ENCODE measurements at regions not wholly inside any gene's neighbourhood (a gene's known extent, or its start where the extent isn't known, plus 50 kb on each side); places are given as distances from the start of the nearest gene placed in this dataset.

GRCh38 chr11:92682952-92683351 lies 286.5 kb upstream of the MTNR1B start:
- TF ChIP-seq, protein P1, sequence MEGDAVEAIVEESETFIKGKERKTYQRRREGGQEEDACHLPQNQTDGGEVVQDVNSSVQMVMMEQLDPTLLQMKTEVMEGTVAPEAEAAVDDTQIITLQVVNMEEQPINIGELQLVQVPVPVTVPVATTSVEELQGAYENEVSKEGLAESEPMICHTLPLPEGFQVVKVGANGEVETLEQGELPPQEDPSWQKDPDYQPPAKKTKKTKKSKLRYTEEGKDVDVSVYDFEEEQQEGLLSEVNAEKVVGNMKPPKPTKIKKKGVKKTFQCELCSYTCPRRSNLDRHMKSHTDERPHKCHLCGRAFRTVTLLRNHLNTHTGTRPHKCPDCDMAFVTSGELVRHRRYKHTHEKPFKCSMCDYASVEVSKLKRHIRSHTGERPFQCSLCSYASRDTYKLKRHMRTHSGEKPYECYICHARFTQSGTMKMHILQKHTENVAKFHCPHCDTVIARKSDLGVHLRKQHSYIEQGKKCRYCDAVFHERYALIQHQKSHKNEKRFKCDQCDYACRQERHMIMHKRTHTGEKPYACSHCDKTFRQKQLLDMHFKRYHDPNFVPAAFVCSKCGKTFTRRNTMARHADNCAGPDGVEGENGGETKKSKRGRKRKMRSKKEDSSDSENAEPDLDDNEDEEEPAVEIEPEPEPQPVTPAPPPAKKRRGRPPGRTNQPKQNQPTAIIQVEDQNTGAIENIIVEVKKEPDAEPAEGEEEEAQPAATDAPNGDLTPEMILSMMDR (IDR thresholded peaks at IDR 0.05) = no peak
- TF ChIP-seq POLR2A (IDR thresholded peaks at IDR 0.05) = no peak
